IPS-18a (cell line): ENCODE measurements at regions not wholly inside any gene's neighbourhood (a gene's known extent, or its start where the extent isn't known, plus 50 kb on each side); places are given as distances from the start of the nearest gene placed in this dataset.

Source experiments
- H3K27ac ChIP-seq: one replicate; pipeline ENCODE4 v1.5.1; 2013; ENCODE audit warnings: low read length
- H3K27me3 ChIP-seq: one replicate; pipeline ENCODE4 v1.6.1; 2013; ENCODE audit warnings: mild to moderate bottlenecking, low read length; ENCODE audit not compliant: control insufficient read depth, insufficient read depth
- H3K36me3 ChIP-seq: one replicate; pipeline ENCODE4 v1.6.1; 2013; ENCODE audit warnings: low read depth, low read length; ENCODE audit not compliant: control insufficient read depth
- H3K4me1 ChIP-seq: one replicate; pipeline ENCODE4 v1.6.1; 2013; ENCODE audit warnings: low read depth, low read length; ENCODE audit not compliant: control insufficient read depth
- H3K4me3 ChIP-seq: one replicate; pipeline ENCODE4 v1.5.1; 2013; ENCODE audit warnings: low read length
- H3K9ac ChIP-seq: one replicate; pipeline ENCODE4 v1.6.1; 2013; ENCODE audit warnings: mild to moderate bottlenecking, low read length, moderate library complexity
- H3K9me3 ChIP-seq: one replicate; pipeline ENCODE4 v1.6.1; 2013; ENCODE audit warnings: low read depth, low read length; ENCODE audit not compliant: control insufficient read depth

- Histone ChIP-seq H3K27me3 (no peaks in the 10 kb centered on the region), H3K9me3 (no peaks in the 10 kb centered on the region), H3K4me1 (peaks cover 3% of the 10 kb centered on the region), H3K27ac (no peak overlapping the region), H3K36me3 (no peaks in the 10 kb centered on the region), H3K9ac (no peak overlapping the region), H3K4me3 (no peak overlapping the region)
Measured at GRCh38 chr20:10774357-10774943, 100.7 kb upstream of the JAG1 start.

- Histone ChIP-seq H3K27ac (no peak overlapping the region), H3K9me3 (no peaks in the 10 kb centered on the region), H3K27me3 (no peaks in the 10 kb centered on the region), H3K9ac (no peak overlapping the region), H3K36me3 (no peaks in the 10 kb centered on the region), H3K4me3 (no peak overlapping the region), H3K4me1 (peaks cover 7% of the 10 kb centered on the region)
Measured at GRCh38 chr20:10777710-10778109, 103.9 kb upstream of the JAG1 start.

GRCh38 chr20:10779911-10780310 is 106.1 kb upstream of the JAG1 start:
- Histone ChIP-seq H3K27ac (no peak overlapping the region), H3K4me1 (peaks cover 24% of the 10 kb centered on the region), H3K9ac (no peak overlapping the region), H3K4me3 (no peak overlapping the region), H3K27me3 (no peaks in the 10 kb centered on the region), H3K9me3 (no peaks in the 10 kb centered on the region), H3K36me3 (no peaks in the 10 kb centered on the region)

GRCh38 chr20:10780901-10781300 is 107.1 kb upstream of the JAG1 start:
- peaks cover 25% of the 10 kb centered on the region for H3K4me1 ChIP-seq
- no peak overlapping the region for H3K27ac ChIP-seq
- H3K4me3 ChIP-seq: no peak overlapping the region
- no peaks in the 10 kb centered on the region for H3K36me3 ChIP-seq
- H3K9ac ChIP-seq: no peak overlapping the region
- no peaks in the 10 kb centered on the region for H3K27me3 ChIP-seq
- H3K9me3 ChIP-seq: no peaks in the 10 kb centered on the region

- no peak overlapping the region for H3K9ac ChIP-seq
Measured at GRCh38 chr20:10781526-10781925, 107.7 kb upstream of the JAG1 start.

GRCh38 chr20:10783707-10784553 is 110.1 kb upstream of the JAG1 start:
- peaks cover 25% of the 10 kb centered on the region for H3K4me1 ChIP-seq
- H3K9ac ChIP-seq: peak overlapping the region; percentile 27
- no peaks in the 10 kb centered on the region for H3K9me3 ChIP-seq
- H3K27me3 ChIP-seq: no peaks in the 10 kb centered on the region
- H3K27ac ChIP-seq: peak overlapping the region; percentile 79
- H3K4me3 ChIP-seq: no peak overlapping the region
- H3K36me3 ChIP-seq: no peaks in the 10 kb centered on the region

More at GRCh38 chr20:10781526-10781925, 107.7 kb upstream of the JAG1 start:
- Histone ChIP-seq H3K9me3 (no peaks in the 10 kb centered on the region), H3K36me3 (no peaks in the 10 kb centered on the region), H3K27me3 (no peaks in the 10 kb centered on the region), H3K4me3 (no peak overlapping the region), H3K4me1 (peaks cover 25% of the 10 kb centered on the region), H3K27ac (no peak overlapping the region)

GRCh38 chr20:10784554-10785183 is 110.9 kb upstream of the JAG1 start:
- H3K27me3 ChIP-seq: no peaks in the 10 kb centered on the region

GRCh38 chr20:10786678-10787077 is 112.9 kb upstream of the JAG1 start:
- no peaks in the 10 kb centered on the region for H3K36me3 ChIP-seq
- H3K9me3 ChIP-seq: no peaks in the 10 kb centered on the region
- H3K27ac ChIP-seq: no peak overlapping the region

More at GRCh38 chr20:10784554-10785183, 110.9 kb upstream of the JAG1 start:
- Histone ChIP-seq H3K4me1 (peaks cover 25% of the 10 kb centered on the region), H3K4me3 (no peak overlapping the region), H3K9ac (peak overlapping the region; percentile 27), H3K36me3 (no peaks in the 10 kb centered on the region), H3K9me3 (no peaks in the 10 kb centered on the region), H3K27ac (peak overlapping the region; percentile 79)

GRCh38 chr20:10788055-10788454 is 114.3 kb upstream of the JAG1 start:
- Histone ChIP-seq H3K27me3 (no peaks in the 10 kb centered on the region), H3K4me3 (no peak overlapping the region), H3K9ac (no peak overlapping the region), H3K27ac (no peak overlapping the region), H3K9me3 (no peaks in the 10 kb centered on the region), H3K4me1 (peaks cover 18% of the 10 kb centered on the region), H3K36me3 (no peaks in the 10 kb centered on the region)

More at GRCh38 chr20:10786678-10787077, 112.9 kb upstream of the JAG1 start:
- H3K27me3 ChIP-seq: no peaks in the 10 kb centered on the region
- no peak overlapping the region for H3K4me3 ChIP-seq
- peaks cover 18% of the 10 kb centered on the region for H3K4me1 ChIP-seq
- no peak overlapping the region for H3K9ac ChIP-seq

- no peaks in the 10 kb centered on the region for H3K9me3 ChIP-seq
- peaks cover 12% of the 10 kb centered on the region for H3K4me1 ChIP-seq
- H3K27ac ChIP-seq: no peak overlapping the region
- H3K27me3 ChIP-seq: no peaks in the 10 kb centered on the region
- H3K9ac ChIP-seq: no peak overlapping the region
- no peaks in the 10 kb centered on the region for H3K36me3 ChIP-seq
- no peak overlapping the region for H3K4me3 ChIP-seq
Measured at GRCh38 chr20:10788877-10789276, 115.1 kb upstream of the JAG1 start.

- H3K4me1 ChIP-seq: peaks cover 12% of the 10 kb centered on the region
- no peak overlapping the region for H3K9ac ChIP-seq
- no peaks in the 10 kb centered on the region for H3K27me3 ChIP-seq
- H3K36me3 ChIP-seq: no peaks in the 10 kb centered on the region
- H3K27ac ChIP-seq: no peak overlapping the region
- H3K4me3 ChIP-seq: no peak overlapping the region
- no peaks in the 10 kb centered on the region for H3K9me3 ChIP-seq
Measured at GRCh38 chr20:10789386-10789785, 115.6 kb upstream of the JAG1 start.
